Uterus (tissue), 3 donors: ENCODE measurements at regions not wholly inside any gene's neighbourhood (a gene's known extent, or its start where the extent isn't known, plus 50 kb on each side); places are given as distances from the start of the nearest gene placed in this dataset.

Experiments
- DNase-seq, 2 donors: peaks; one replicate each; pipeline ENCODE4 v3.0.0-alpha.2; 2019 to 2020
- H3K27ac ChIP-seq, 2 donors: fragments of 200-600 bp; sonication (generic); 1 replicate in 1 of 2; 2 replicates in 1 of 2; pipeline ENCODE4 v1.5.1; 2016 to 2018
- H3K27me3 ChIP-seq, 2 donors: fragments of 200-600 bp; sonication (generic); one replicate each; pipeline ENCODE4 v1.5.1; 2018 to 2019; ENCODE audit warnings: control low read depth in 1 of 2
- H3K36me3 ChIP-seq, 2 donors: fragments of 200-600 bp; sonication (generic); one replicate each; pipeline ENCODE4 v1.5.1; 2019; ENCODE audit warnings: control low read depth in 1 of 2
- H3K4me1 ChIP-seq, 2 donors: fragments of 200-600 bp; sonication (generic); one replicate each; pipeline ENCODE4 v1.5.1; 2018 to 2019; ENCODE audit warnings: control low read depth in 1 of 2
- H3K4me3 ChIP-seq, 2 donors: fragments of 200-600 bp; sonication (generic); 1 replicate in 1 of 2; 2 replicates in 1 of 2; pipeline ENCODE4 v1.5.1; 2018 to 2019; ENCODE audit warnings: mild to moderate bottlenecking in 1 of 2
- H3K9me3 ChIP-seq, 2 donors: fragments of 200-600 bp; sonication (generic); one replicate each; pipeline ENCODE4 v1.5.1; 2019; ENCODE audit warnings: control low read depth in 1 of 2
- POLR2A ChIP-seq, 2 donors: fragments of 450-650 bp; IDR thresholded peaks; one replicate each; pipeline ENCODE4 v1.6.1; 2016; ENCODE audit warnings: antibody characterized with exemption in 2 of 2, mild to moderate bottlenecking in 1 of 2, moderate library complexity in 1 of 2
- intact Hi-C: fragments of 100-400 bp; cut with DNase I; formaldehyde crosslinking; loops from one replicate; pipeline ENCODE4 v1.15.1; 2023; ENCODE audit warnings: low total_unique reads
- TF ChIP-seq, protein P1 (sequence below), 4 experiments: fragments of 200-600 bp in 2 of 4; fragments of 450-650 bp in 2 of 4; sonication (generic) in 2 of 4; IDR thresholded peaks; one replicate each; pipeline ENCODE4 v1.5.1; 2016 to 2019; ENCODE audit warnings: antibody characterized with exemption in 4 of 4, mild to moderate bottlenecking in 2 of 4, moderate library complexity in 1 of 4
- donor health status: DM: yes; HTN: yes; CAD: no.

DNA sequence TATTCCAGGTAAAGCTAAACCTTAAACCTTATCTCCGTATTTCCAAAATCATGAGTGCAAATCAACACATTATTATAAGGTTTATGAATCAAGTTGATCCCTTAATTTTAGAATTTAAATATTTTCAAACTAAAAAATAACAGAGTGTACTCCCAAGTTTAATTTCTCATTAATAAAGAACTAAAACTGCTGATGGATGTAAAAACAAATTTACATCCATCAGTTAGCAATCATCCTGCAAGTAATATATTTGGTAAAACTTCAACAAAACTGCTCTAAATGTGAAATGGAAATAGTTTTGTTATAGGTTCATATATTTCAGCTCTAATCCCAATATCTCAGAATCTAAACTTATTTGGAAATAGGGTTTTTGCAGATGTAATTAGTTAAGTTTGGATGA lies 71.3 kb upstream of the ZNF804B start:
- Histone ChIP-seq H3K27ac (no peak overlapping the region), H3K9me3 (no peaks in the 10 kb centered on the region), H3K27me3 (no peaks in the 10 kb centered on the region), H3K36me3 (no peaks in the 10 kb centered on the region), H3K4me3 (no peak overlapping the region), H3K4me1 (no peaks in the 10 kb centered on the region)
- intact Hi-C loops, result no loop called here
- TF ChIP-seq, protein P1, sequence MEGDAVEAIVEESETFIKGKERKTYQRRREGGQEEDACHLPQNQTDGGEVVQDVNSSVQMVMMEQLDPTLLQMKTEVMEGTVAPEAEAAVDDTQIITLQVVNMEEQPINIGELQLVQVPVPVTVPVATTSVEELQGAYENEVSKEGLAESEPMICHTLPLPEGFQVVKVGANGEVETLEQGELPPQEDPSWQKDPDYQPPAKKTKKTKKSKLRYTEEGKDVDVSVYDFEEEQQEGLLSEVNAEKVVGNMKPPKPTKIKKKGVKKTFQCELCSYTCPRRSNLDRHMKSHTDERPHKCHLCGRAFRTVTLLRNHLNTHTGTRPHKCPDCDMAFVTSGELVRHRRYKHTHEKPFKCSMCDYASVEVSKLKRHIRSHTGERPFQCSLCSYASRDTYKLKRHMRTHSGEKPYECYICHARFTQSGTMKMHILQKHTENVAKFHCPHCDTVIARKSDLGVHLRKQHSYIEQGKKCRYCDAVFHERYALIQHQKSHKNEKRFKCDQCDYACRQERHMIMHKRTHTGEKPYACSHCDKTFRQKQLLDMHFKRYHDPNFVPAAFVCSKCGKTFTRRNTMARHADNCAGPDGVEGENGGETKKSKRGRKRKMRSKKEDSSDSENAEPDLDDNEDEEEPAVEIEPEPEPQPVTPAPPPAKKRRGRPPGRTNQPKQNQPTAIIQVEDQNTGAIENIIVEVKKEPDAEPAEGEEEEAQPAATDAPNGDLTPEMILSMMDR (IDR thresholded peaks at IDR 0.05), result no peak
- no peak for TF ChIP-seq POLR2A (IDR thresholded peaks at IDR 0.05)
- DNase-seq, result no peak

- intact Hi-C loops, result no loop called here
- Histone ChIP-seq H3K4me1 (no peaks in the 10 kb centered on the region), H3K27ac (no peak overlapping the region), H3K4me3 (no peak overlapping the region), H3K36me3 (no peaks in the 10 kb centered on the region), H3K27me3 (no peaks in the 10 kb centered on the region), H3K9me3 (no peaks in the 10 kb centered on the region)
- no peak for DNase-seq
- TF ChIP-seq, protein P1 (IDR thresholded peaks at IDR 0.05), result no peak
- no peak for TF ChIP-seq POLR2A (IDR thresholded peaks at IDR 0.05)
These were observed 72.9 kb upstream of the ZNF804B start for GRCh38 chr7:88686468-88687229.

GRCh38 chr7:88681682-88682081 lies 77.8 kb upstream of the ZNF804B start:
- Histone ChIP-seq H3K4me1 (no peaks in the 10 kb centered on the region), H3K4me3 (no peak overlapping the region), H3K36me3 (no peaks in the 10 kb centered on the region), H3K9me3 (no peaks in the 10 kb centered on the region), H3K27me3 (no peaks in the 10 kb centered on the region), H3K27ac (no peak overlapping the region)
- DNase-seq, result no peak
- intact Hi-C loops, result no loop called here
- TF ChIP-seq, protein P1 (IDR thresholded peaks at IDR 0.05), result no peak
- TF ChIP-seq POLR2A (IDR thresholded peaks at IDR 0.05), result no peak

- H3K4me1 ChIP-seq, result no peaks in the 10 kb centered on the region
- no peak for TF ChIP-seq POLR2A (IDR thresholded peaks at IDR 0.05)
- TF ChIP-seq, protein P1 (IDR thresholded peaks at IDR 0.05), result no peak
- no peaks in the 10 kb centered on the region for H3K36me3 ChIP-seq
- no peak overlapping the region for H3K27ac ChIP-seq
- H3K9me3 ChIP-seq, result no peaks in the 10 kb centered on the region
- no peaks in the 10 kb centered on the region for H3K27me3 ChIP-seq
- DNase-seq, result no peak
- no peak overlapping the region for H3K4me3 ChIP-seq
- intact Hi-C loops, result no loop called here
These were observed 89.0 kb upstream of the ZNF804B start for GRCh38 chr7:88670536-88670935.

DNA sequence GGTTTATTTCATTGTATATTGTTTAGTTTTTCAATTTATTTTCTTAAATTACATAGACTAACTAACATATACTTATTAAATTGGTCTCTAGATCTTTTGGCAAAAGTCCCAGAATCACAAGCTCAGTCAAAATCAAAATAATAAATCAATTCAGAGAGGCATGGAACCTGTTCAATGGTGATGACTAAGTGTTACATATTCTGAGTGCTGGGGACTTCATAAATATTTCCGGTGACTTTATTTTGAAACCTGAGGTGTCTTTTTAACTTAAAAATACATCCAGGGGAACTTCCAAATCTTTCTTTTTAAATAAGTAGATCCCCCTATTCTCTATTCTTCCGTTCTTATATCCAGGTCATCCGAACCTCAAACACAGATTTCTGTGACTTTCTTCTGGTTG lies 89.6 kb upstream of the ZNF804B start:
- Histone ChIP-seq H3K36me3 (no peaks in the 10 kb centered on the region), H3K27ac (no peak overlapping the region), H3K4me1 (no peaks in the 10 kb centered on the region), H3K9me3 (no peaks in the 10 kb centered on the region), H3K27me3 (no peaks in the 10 kb centered on the region), H3K4me3 (no peak overlapping the region)
- TF ChIP-seq, protein P1 (IDR thresholded peaks at IDR 0.05), result no peak
- no peak for TF ChIP-seq POLR2A (IDR thresholded peaks at IDR 0.05)
- intact Hi-C loops, result no loop called here
- no peak for DNase-seq
